IMR-90 (cell line): ENCODE measurements at regions not wholly inside any gene's neighbourhood (a gene's known extent, or its start where the extent isn't known, plus 50 kb on each side); places are given as distances from the start of the nearest gene placed in this dataset.

Experiments used
- CEBPB ChIP-seq: IDR thresholded peaks from 2 replicates; pipeline ENCODE4 v1.6.1; 2012; ENCODE audit warnings: low read depth, low read length, improper control_type of control experiment
- CTCF ChIP-seq: conservative IDR thresholded peaks from 2 replicates; pipeline ENCODE4 v1.5.1; 2012; ENCODE audit warnings: mild to moderate bottlenecking, low read depth, low read length, improper control_type of control experiment
- MAFK ChIP-seq: IDR thresholded peaks from 2 replicates; pipeline ENCODE4 v1.6.1; 2012; ENCODE audit warnings: low read depth, low read length, improper control_type of control experiment
- MAZ ChIP-seq: IDR thresholded peaks from 2 replicates; pipeline ENCODE4 v1.6.1; 2012; ENCODE audit warnings: low read depth, mild to moderate bottlenecking, low read length, improper control_type of control experiment, moderate library complexity, borderline replicate concordance
- POLR2A ChIP-seq: IDR thresholded peaks from 2 replicates; pipeline ENCODE4 v1.6.1; 2012; ENCODE audit warnings: mild to moderate bottlenecking, low read depth, low read length
- RAD21 ChIP-seq: IDR thresholded peaks from 2 replicates; pipeline ENCODE4 v1.6.1; 2012; ENCODE audit warnings: low read length, improper control_type of control experiment
- RFX5 ChIP-seq: IDR thresholded peaks from 2 replicates; pipeline ENCODE4 v1.8.0; 2012; ENCODE audit warnings: low read depth, mild to moderate bottlenecking, low read length, moderate library complexity
- SMC3 ChIP-seq: fragments of 150-350 bp; IDR thresholded peaks from 2 replicates; pipeline ENCODE4 v1.6.1; 2016; ENCODE audit warnings: low read depth, mild to moderate bottlenecking, antibody characterized with exemption, low read length, moderate library complexity

GRCh38 chr18:51941999-51942398 is 398.0 kb upstream of the DCC start:
- TF ChIP-seq CTCF, result no peak
- TF ChIP-seq RFX5, result no peak
- TF ChIP-seq MAFK, result no peak
- no peak for TF ChIP-seq POLR2A
- TF ChIP-seq CEBPB, result no peak
- no peak for TF ChIP-seq RAD21
- no peak for TF ChIP-seq MAZ
- no peak for TF ChIP-seq SMC3
